Body of pancreas (tissue), 4 donors: ENCODE measurements at regions not wholly inside any gene's neighbourhood (a gene's known extent, or its start where the extent isn't known, plus 50 kb on each side); places are given as distances from the start of the nearest gene placed in this dataset.

Experiments used
- CTCF ChIP-seq, 7 experiments: fragments of 450-650 bp in 4 of 7; fragments of 200-600 bp in 3 of 7; sonication (generic) in 3 of 7; IDR thresholded peaks; one replicate each; pipeline ENCODE4 v1.5.1; 2016 to 2019; ENCODE audit warnings: antibody characterized with exemption in 7 of 7
- POLR2A ChIP-seq, 3 donors: fragments of 450-650 bp; IDR thresholded peaks; one replicate each; pipeline ENCODE4 v1.6.1; 2016; ENCODE audit warnings: antibody characterized with exemption in 3 of 3, mild to moderate bottlenecking in 2 of 3

- no peak for TF ChIP-seq CTCF (IDR thresholded peaks at IDR 0.05)
- no peak for TF ChIP-seq POLR2A (IDR thresholded peaks at IDR 0.05)
Observed at GRCh38 chr6:11485271-11485670, 52.3 kb upstream of the TMEM170B start.
